ENCODE measurements at regions not wholly inside any gene's neighbourhood (a gene's known extent, or its start where the extent isn't known, plus 50 kb on each side); places are given as distances from the start of the nearest gene placed in this dataset.
"Not testable (repeated sequence)": the region's sequence is repeated elsewhere in the genome, so short reads cannot be mapped to it uniquely, and the experiment has no call there.

DNA sequence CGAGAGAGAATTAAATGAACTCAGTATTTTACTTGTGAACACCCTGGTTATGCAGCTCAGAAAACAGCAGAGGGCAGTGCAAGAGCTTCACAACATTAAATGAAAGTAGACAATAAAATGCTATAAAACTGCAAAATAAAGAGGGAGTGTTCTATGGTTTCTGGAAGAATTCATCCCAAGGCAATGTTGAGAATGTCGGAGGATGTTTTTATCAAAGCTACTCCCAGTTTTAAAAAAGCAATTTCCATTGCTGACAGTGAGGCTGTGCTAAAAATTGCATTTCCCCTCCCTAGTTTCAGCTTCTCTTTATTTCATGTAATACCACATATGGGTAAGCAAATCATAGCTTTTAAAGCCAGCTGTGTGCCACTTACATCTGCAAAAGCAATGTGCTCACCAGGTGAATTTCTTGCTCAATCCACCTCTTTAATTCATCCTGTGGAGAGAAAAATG is 296.8 kb downstream of the RAB38 start:
- no peak for DNase-seq (ENCODE audit: low read depth)

DNA sequence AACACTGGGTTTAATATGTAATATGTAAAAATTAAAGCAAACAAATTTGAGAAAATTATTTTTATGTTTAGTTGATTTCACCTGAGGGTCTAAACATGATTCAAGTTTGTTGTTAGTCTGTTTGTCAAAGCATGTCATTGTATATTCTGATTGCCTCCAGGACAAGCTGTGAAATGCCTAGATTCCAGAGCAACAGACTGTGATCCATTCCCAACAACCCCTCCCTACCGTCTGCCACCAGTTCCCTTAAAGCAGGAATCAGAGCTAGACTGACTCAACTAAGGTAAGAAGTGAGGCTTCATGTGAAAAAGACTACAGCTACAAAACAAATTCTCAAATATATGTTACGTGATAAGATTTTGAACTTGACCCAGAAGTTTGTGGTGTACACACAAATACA is 304.2 kb downstream of the RAB38 start:
- DNase-seq (ENCODE audit: low read depth) = no peak

DNA sequence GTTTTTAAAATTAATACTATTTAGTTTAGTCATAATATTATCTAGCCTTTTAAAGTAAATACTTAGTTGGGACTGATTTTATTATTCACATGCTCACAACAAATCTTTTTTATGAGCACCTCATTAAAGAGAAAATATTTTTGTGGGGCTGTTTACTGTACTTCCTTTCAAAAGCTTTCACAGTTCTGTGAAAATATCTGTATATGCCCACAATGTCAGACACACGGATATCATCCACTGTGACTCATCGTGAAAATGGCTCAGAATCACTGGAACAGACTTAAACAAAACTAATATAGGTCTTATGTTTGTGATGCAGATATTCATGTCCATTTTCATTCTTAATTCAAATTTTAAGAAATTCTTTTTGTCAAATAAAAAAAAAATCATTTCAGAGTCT is 305.2 kb downstream of the RAB38 start:
- no peak for DNase-seq (ENCODE audit: low read depth)

DNA sequence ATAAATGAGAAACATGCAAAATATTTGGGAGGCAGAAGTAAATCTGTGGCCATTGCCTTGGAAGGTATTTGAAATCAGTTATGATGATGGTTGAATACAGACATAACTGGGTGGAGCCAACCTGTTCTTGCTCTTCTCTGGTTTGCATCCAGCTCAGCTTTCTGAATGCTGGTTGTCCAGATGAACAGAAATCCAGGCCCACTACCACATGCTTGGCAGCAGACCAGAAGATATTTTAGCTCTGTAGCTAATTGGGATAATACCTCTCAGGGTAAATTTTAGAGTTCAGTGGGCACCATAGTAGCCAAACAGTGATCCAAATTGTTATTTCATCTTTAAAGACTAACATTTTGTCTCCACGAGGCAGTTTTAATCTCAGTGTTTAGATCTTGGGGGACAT is 308.3 kb downstream of the RAB38 start:
- DNase-seq (ENCODE audit: low read depth) = no peak

DNA sequence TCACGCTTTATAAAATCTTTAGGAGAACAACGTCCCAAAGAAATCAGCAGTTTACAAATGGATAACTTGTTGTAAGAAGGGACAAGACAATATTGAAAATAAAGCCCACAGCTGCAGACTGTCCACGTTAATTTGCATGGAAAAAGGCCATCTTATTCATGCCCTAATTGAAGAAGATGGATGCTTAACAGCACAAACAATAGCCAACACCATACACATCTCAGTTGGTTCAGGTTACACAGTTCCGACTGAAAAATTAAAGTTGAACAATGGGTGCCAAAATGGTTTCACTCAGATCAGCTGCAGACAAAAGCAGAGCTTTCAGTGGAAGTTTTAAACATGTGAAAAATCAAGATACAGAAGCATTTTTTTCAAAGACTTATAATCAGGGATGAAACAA is 314.2 kb downstream of the RAB38 start:
- no peak for DNase-seq (ENCODE audit: low read depth)

DNA sequence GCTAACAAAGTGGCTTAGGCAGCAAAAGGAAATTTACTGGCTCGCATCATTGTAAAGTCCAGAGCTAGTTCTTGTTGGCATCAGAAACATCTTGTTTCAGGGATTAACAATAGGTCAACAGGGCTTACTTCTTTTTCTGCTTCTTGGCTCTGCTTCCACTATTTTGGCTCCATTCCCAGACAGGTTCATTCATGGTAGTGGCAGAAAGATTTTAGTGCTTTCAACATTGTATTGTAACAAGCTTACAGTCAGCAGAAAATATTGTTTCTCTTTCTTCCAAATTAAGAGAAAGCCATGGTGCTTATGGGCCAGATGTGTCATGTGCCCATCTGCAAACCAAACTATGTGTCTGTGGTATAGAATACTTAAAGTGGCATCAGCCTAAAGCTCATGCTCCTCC is 315.6 kb downstream of the RAB38 start:
- no peak for DNase-seq (ENCODE audit: low read depth)

DNA sequence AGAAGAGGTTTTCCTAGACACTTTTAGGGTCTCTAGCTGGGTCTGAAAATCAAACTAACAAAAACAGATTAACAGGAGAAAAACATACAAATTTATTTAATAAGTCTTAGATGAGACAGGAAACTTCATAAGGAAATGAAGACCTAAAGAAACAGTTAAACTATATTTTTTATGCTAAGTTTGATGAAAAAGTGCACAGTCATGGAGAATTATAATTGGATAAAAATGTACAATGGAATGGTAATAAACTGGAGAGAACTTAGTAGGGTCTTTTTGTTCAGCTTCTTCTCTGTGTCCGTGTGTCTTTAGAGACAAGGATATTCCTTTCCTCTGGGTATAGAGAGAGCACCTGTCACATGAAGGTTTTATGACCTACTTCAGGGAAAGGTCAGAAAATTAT is 323.4 kb downstream of the RAB38 start:
- DNase-seq (ENCODE audit: low read depth) = no peak

DNA sequence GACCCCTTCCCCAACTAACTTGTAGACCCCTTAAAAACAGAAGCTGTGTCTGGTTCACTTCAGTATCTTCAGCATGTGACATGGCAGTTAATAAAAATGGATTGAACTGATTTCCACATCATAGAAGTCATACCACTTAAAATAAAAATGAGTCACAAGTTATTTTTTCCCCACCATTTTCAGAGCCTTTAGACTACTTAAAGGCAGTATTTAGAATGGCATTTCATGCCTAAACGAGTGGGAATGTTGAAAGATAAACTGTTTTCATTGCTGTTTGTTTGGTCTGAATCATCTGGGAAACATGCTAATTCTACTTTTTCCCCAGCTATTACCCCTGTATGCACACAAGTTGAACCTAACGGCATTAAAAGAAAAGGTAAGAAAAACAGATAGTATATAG is 324.0 kb downstream of the RAB38 start:
- no peak for DNase-seq (ENCODE audit: low read depth)

DNA sequence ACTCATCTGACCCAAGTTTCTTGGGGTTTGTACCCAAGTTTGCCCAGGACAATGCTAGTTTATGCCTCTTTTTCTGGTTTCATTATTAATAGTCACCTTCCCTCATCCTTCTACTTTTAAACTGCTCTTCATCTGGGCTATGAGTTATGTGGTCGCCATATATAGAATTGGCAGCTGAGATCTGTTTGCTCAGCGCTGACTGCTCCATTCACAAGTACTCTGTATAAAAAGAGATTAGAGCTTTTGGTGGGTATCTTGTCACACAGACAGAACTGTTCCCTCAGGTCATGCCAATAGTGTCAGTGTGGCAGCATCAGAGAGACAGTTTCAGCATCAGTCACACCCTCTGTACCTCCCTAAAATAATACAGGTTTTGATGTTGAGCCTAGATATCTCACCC is 326.0 kb downstream of the RAB38 start:
- DNase-seq (ENCODE audit: low read depth) = no peak

DNA sequence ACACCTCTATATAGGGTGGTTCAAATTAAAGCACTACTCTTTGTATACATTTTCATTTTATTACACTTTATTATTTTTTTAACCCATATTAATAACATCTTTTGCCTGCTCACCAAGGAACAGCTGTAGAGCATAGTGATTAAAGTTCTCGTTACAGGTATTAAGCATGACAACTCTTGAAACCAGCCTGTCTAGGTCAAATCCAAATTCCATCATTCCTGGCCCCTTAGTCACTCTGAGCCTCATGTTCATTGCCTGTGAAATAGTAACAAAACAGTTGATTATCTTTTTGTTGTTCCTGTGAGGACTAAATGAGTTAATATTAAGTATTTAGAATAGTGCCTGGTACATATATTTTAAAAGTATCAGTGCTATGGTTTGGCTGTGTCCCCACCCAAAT is 334.5 kb downstream of the RAB38 start:
- DNase-seq (ENCODE audit: low read depth) = no peak

DNA sequence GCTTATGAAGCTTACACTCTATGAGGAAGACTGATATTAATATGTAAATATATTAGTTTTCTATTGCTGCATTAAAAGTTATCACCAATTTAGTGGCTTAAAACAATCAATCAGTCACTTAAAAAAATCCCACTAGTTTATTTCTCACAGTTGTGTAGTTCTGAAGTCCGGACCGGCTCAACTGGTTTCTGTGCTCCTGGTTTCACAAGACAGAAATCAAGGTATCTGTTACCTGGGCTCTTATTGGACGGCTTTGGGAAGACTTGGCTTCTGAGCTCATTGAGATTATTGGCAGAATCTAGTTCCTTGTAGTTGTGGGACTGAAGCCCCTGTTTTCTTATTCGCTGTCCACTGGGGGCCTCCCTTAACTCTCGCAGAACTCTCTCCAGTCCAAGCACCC is 343.0 kb downstream of the RAB38 start:
- DNase-seq (ENCODE audit: low read depth) = no peak

DNA sequence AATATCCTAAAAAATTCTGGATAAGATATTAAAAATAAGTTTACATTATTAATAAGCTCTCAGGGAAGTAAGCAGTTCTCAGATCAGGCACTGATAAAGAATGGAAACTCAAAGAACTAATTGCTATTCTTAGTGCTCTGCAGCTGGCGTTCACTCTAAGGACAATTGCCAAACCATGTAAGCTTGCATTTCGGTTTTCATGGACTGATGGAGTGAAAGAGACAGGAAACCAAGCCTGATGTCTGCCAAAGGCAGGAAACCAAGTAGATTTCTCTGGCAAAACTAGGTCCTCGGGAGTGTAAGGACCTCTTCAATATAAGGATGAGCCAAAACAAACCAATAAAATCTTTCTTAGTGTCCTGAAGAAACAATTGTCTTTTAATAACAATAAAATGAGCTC is 355.2 kb downstream of the RAB38 start:
- DNase-seq (ENCODE audit: low read depth) = no peak

DNA sequence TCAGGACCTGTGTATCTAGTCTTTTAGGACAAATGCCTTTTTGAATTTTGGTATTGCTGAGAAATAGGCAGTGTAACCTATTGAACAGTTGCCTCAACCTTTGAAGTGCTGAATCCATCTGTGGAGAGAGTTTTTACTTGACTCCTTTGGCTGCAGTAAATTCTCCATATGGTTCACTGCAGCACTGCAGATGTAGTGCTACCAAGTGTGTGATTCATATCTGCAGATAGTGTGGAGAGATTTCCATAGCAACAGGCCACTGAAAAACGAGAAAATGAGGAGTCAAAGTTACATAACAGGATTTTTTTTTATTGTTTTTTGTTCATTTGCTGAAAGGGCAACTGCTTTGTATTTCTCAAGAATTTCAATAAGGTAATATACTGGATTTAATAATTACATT is 356.1 kb downstream of the RAB38 start:
- DNase-seq (ENCODE audit: low read depth) = no peak

DNA sequence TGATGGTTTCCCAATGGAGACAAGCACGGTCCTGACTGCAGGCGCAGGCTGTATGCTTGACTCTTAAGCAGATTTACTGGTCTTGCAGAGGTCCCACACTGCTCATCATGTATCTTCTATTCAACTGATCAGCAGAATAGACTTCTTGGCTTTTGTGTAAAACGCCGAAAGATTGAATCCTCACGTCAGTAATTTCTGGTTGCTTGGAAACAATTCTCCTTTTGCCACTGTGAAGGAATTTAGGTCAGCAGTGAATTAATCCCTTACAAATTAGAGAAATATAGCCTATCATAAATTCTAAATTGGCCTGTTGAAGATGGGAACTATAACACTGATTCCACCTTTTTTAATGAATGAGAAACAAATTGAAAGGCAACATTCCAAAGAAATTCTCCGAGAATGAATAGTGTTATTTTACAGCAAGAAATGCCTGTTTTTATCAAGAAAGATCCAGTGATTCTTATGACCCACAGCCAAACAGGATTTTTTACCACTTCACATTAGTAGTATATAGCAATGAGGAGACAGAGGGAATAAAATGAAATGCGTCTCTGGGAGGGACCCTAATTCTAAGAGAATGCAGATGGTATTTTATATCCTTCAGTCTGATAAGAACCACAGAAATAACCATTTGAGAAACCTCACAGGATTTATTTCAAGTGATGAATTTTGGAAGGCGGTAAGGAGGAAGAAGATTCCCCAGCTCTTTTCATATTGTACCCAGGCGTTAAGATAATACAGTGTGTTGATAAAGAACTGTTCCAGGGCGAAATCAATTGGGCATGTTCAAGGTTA is 362.5 kb downstream of the RAB38 start:
- DNase-seq (ENCODE audit: low read depth) = no peak

DNA sequence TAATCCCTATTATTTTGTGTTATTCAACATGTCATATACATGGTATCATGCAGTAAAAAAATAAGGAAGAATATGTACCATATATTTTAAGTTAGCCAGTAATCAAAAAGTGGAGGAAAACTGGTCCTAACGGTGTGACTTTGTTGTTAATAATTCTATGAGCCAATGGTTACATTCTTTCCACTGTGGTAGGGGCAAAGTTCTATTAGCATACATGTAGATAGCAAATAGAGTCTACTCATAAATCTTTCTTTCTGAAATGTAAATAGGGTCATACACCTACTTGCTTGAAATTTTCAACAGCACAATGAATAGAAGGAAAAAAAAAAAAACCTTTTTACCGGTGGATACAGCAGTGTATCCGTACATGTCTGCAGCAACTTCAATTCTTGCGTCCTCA is 364.8 kb downstream of the RAB38 start:
- DNase-seq (ENCODE audit: low read depth) = no peak

DNA sequence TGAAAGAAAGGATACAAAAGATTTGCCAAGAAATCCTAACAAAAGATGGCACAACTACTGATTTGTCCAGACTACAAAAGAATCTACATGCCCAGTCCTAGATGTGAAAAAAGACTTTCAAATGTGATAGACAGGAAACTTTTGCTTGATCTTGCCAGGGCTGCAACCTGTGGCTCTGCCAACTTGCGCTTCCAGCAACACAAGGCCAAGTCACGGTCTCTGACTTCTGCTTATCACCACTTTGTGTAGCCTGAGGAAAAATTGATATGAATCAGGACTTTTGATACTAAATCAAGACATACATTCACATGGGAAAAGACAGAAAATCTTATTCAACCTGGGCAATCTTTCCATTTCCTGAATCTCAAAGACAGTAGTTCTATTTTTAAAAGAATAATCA is 366.0 kb downstream of the RAB38 start:
- DNase-seq (ENCODE audit: low read depth) = no peak

DNA sequence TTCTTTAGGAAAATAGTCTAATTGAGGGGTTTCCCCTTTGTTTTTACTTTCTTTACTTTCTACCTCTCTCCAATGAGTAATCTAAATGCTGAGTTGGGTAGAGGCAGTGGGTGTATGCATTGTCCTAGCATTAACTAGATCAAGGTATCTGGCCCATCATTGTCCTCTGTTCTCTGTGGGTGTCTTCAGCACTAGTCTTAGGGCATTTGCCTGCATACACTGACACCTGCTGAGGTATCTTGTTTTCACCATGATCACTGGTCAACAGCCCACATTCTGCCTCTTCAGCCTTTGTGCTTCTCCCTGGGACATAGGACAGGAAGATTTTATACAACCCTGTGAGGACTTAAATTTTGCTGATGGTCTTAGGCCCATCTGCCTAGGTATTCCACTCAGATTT is 371.1 kb downstream of the RAB38 start:
- DNase-seq (ENCODE audit: low read depth) = no peak

DNA sequence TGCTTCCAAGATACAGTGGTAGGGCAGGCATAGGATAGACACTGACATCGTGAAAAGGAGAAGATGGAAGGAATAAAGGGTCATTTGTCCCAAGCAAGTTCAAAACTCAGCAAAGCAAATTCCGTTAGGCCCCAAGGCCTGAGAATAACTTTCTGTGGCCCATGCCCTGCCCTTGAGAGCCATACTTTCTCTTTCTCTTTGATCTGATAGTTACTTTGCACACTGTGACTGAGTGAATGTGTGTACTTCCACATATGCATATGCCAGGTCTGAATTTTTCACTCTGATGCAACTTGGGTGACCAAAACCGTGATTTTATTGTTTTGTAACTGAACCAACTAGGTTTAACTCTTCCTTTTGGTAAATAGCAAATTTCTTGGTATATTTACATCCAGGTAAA is 371.5 kb downstream of the RAB38 start:
- no peak for DNase-seq (ENCODE audit: low read depth)

DNA sequence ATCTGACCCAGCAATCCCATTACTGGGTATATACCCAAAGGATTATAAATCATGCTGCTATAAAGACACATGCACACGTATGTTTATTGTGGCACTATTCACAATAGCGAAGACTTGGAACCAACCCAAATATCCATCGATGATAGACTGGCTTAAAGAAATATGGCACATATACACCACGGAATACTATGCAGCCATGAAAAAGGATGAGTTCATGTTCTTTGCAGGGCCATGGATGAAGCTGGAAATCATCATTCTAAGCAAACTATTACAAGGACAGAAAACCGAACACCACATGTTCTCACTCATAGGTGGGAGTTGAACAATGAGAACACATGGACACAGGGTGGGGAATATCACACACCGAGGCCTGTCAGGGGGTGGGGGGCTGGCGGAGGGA is 390.4 kb downstream of the RAB38 start:
- DNase-seq (ENCODE audit: low read depth) = not testable (repeated sequence)

DNA sequence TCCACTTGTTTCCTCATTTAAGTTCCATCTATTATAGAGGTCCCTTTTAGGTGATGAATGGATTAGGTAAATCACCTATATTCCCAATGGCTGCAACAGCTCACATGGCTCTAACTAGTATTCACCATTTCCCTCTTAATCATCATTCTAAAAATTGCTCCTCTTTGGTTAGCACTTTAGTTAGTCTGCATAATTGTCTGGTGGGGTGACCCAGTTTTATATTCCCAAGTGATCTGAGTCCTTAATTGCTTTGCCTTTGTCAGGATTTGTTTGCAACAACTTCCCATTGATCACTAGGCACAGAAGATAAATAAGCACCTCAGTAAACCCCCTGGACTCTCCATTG is 395.2 kb downstream of the RAB38 start:
- no peak for DNase-seq (ENCODE audit: low read depth)

DNA sequence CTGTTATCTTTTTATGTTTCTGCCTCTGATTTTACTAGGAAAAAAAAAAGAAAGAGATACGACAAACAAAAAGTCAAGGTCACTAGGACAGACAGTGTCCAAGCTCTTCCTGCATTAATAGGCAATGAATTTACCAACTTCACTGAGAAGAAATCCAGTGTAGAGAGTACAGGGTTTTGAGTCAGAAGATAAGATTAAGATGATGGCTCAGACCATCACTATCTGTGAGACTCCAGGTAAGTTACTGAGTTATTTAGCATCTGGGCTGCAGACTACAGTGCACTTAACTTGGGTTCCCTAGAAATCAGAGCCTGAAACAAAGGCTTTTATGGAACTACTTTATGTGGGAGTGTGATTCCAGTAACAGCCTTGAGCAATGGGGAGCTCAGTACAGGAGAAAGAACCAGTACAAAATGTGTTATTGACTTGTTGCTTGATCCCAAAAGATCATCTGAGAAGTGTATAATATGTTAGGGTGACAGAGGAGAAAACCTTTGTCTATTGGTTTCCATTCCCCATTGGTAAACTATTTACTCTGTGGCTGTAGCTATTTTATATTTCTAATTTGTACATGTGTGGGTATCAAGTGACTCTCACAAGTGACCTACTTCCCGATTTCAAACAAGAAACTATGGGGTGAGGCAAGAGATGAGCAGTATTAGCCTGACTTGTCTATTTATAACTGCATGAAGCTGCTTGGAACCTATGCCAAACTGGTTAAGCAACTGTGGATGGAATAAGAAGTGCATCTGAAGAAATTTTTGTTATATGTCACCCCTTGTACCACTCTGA is 395.8 kb downstream of the RAB38 start:
- DNase-seq (ENCODE audit: low read depth) = no peak

DNA sequence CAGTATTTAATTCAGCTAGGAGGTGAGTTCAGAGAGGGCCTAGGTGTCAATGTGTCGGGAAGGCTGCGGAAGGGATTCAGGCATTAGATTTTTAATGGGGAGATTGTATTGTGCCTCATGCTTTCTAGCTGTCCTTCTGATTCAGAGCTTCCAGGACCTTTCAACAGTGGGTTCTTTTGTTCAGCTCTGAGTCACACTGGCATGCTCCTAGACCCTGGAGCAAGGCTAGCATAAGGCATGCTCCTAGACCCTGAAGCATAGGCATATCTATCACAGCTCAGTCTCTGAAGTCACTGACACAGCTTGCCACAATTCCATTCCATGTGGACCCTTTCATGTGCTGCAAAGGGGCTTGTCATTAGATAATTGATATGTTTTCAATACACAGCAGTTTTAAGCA is 396.9 kb downstream of the RAB38 start:
- DNase-seq (ENCODE audit: low read depth) = no peak

DNA sequence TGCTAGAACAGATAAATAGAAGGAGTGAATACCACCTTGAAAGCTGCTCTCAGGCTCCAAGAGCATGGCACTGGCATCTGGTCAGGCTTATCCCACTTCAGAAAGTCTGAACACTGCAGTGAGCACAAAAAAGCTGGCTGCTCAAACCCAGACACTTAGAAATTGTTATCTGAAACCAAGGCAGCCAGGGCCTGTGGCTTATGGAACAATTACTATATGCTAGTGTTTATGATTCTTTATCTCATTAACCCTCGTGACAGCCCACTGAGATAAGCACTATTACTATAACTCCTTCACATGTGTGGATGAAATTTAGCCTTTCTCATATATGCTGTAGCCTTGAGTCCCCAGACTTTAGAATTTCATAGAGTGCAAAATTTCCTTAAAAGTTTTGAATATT is 400.2 kb downstream of the RAB38 start:
- no peak for DNase-seq (ENCODE audit: low read depth)

DNA sequence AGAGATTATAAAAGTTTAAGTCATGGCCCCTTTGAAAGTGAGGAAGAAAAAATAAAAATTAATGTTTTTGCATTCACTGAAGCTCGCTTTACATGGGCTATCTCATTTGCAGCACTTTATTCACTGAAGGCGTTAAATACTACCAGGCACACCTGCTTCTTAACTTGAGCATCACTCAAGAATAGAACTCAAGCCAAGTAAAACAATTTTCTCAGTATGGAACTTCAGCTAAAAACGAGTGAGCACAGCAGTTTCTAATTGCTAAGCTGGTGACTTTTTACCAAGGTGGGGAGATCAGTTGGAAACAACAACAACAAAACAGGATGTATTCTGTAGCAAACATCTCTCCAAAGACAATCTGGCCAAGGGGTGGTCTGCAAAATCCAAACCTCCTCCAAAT is 405.6 kb downstream of the RAB38 start:
- DNase-seq (ENCODE audit: low read depth) = no peak

All from T follicular helper cell (primary cell).